Right lobe of liver (tissue), 4 donors: ENCODE measurements at regions not wholly inside any gene's neighbourhood (a gene's known extent, or its start where the extent isn't known, plus 50 kb on each side); places are given as distances from the start of the nearest gene placed in this dataset.

ENCODE experiments used
- POLR2A ChIP-seq: fragments of 450-650 bp; IDR thresholded peaks from one replicate; pipeline ENCODE4 v1.6.1; 2017; ENCODE audit warnings: antibody characterized with exemption, mild to moderate bottlenecking
- TF ChIP-seq, protein P1 (sequence below), 4 donors: fragments of 200-600 bp in 3 of 4; fragments of 450-650 bp in 1 of 4; IDR thresholded peaks; one replicate each; pipeline versions ENCODE4 v1.5.1 to v1.8.0; 2016 to 2022; ENCODE audit warnings: antibody characterized with exemption in 4 of 4, mild to moderate bottlenecking in 2 of 4
- donor health status: DM: no; HTN: no; CAD: no.
- donor health status: DM: no; HTN: no; CAD: no.
- donor health status: DM: no; HTN: yes; CAD: no.

- TF ChIP-seq POLR2A: no peak
- TF ChIP-seq, protein P1, sequence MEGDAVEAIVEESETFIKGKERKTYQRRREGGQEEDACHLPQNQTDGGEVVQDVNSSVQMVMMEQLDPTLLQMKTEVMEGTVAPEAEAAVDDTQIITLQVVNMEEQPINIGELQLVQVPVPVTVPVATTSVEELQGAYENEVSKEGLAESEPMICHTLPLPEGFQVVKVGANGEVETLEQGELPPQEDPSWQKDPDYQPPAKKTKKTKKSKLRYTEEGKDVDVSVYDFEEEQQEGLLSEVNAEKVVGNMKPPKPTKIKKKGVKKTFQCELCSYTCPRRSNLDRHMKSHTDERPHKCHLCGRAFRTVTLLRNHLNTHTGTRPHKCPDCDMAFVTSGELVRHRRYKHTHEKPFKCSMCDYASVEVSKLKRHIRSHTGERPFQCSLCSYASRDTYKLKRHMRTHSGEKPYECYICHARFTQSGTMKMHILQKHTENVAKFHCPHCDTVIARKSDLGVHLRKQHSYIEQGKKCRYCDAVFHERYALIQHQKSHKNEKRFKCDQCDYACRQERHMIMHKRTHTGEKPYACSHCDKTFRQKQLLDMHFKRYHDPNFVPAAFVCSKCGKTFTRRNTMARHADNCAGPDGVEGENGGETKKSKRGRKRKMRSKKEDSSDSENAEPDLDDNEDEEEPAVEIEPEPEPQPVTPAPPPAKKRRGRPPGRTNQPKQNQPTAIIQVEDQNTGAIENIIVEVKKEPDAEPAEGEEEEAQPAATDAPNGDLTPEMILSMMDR (IDR thresholded peaks at IDR 0.05): no peak
These were observed 215.6 kb downstream of the KIF4B start for GRCh38 chr5:155229135-155229534.
